ENCODE measurements at regions not wholly inside any gene's neighbourhood (a gene's known extent, or its start where the extent isn't known, plus 50 kb on each side); places are given as distances from the start of the nearest gene placed in this dataset.

DNA sequence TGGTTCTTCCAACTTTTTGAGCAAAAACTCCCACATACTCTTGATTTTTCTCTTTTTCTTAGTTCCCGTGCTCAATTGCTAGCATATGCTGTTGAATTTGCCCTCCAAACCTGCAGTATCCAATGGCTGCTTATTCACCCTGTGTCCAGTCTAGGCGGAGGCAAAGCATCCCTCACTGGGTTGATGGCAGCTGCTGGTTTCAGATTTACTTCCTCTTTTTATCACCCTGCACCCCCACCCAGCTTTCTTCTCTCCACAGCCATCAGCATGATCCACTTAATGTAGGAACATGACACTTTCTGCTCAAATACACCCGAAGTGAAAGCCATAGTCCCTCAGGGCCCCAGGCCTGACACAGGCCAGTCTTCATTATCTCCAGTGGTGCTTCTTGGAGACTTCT is 87.6 kb upstream of the ADARB2 start:
- WGBS, 4 donors, result 51 to 70% (median 67%) methylated on average over 3 of the region's 3 CpGs
- DNase-seq, result no peak
- H3K27me3 ChIP-seq, result peaks cover 0 to 3% (median 0%) of the 10 kb centered on the region in 9 donors

DNA sequence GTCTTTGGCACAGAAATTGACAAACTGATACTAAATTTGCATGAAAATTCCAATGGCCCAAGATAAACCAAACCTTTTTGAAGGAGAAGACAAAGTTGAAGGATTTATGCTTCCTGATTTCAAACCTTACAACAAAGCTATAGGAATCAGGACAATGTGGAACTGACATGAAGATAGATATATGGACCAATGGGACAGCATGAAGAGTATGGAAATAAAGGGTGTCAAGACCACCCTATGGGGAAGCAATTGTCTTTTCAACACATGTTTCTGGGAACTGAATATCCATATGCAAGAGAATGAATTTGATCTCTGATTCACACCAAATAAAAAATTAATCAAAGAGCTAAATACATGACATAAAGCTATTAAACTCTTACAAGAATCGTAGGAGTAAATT is 77.2 kb upstream of the ADARB2 start:
- WGBS, 4 donors, result 74 to 88% (median 79%) methylated on average over 1 of the region's 1 CpG
- no peaks in the 10 kb centered on the region for H3K27me3 ChIP-seq
- H3K4me1 ChIP-seq, result no peaks in the 10 kb centered on the region
- peaks cover 0 to 43% (median 9%) of the 10 kb centered on the region in 12 donors for H3K9me3 ChIP-seq
- H3K4me3 ChIP-seq, result no peak overlapping the region
- intact Hi-C loops (cut with DNase I), result no loop called here
- no peak for TF ChIP-seq POLR2A (IDR thresholded peaks at IDR 0.05)
- TF ChIP-seq, protein P1, sequence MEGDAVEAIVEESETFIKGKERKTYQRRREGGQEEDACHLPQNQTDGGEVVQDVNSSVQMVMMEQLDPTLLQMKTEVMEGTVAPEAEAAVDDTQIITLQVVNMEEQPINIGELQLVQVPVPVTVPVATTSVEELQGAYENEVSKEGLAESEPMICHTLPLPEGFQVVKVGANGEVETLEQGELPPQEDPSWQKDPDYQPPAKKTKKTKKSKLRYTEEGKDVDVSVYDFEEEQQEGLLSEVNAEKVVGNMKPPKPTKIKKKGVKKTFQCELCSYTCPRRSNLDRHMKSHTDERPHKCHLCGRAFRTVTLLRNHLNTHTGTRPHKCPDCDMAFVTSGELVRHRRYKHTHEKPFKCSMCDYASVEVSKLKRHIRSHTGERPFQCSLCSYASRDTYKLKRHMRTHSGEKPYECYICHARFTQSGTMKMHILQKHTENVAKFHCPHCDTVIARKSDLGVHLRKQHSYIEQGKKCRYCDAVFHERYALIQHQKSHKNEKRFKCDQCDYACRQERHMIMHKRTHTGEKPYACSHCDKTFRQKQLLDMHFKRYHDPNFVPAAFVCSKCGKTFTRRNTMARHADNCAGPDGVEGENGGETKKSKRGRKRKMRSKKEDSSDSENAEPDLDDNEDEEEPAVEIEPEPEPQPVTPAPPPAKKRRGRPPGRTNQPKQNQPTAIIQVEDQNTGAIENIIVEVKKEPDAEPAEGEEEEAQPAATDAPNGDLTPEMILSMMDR (IDR thresholded peaks at IDR 0.05), result no peak
- no peak overlapping the region for H3K27ac ChIP-seq
- no peaks in the 10 kb centered on the region for H3K36me3 ChIP-seq
- ATAC-seq, result no peak
- no peak for DNase-seq

More for the DNA sequence above, 87.6 kb upstream of the ADARB2 start:
- Histone ChIP-seq H3K9me3 (peaks cover 0 to 18% (median 0%) of the 10 kb centered on the region in 12 donors), H3K36me3 (no peaks in the 10 kb centered on the region), H3K4me3 (no peak overlapping the region), H3K4me1 (no peaks in the 10 kb centered on the region), H3K27ac (no peak overlapping the region)
- intact Hi-C loops (cut with DNase I), result no loop called here
- ATAC-seq, result no peak
- TF ChIP-seq, protein P1 (IDR thresholded peaks at IDR 0.05), result no peak
- no peak for TF ChIP-seq POLR2A (IDR thresholded peaks at IDR 0.05)

DNA sequence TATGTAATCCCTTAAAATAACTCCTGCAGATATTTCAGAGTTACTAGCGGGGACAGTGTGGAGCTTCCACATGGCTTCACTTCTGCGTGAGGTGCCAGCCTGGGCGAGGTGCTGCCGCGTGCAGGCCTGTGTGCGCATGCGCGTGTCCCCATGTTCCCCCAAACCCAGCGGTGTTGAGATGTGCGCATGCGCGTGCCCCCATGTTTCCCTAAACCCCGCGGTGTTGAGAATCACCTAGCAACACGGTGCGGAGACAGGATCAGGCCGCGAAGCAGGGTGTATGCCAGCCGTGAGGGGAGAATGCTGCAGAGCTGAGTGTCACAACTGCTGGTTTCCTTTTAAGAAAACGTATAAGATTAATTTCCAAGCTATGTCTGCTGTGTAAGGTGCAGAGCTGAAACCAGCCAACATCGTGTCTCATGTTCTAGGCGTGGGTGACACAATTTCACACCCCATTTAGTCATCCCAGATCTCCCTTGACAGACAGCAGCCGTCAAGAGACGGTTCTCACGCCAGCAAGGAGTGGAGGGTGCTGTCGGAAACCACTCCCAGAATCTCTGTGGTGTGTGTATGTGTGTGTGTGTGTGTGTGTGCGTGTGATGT is 71.9 kb upstream of the ADARB2 start:
- WGBS, 4 donors, result 81 to 86% (median 84%) methylated on average over 27 of the region's 27 CpGs
- Histone ChIP-seq H3K36me3 (no peaks in the 10 kb centered on the region), H3K27ac (no peak overlapping the region), H3K4me1 (no peaks in the 10 kb centered on the region), H3K27me3 (no peaks in the 10 kb centered on the region), H3K4me3 (no peak overlapping the region), H3K9me3 (peaks cover 0 to 3% (median 0%) of the 10 kb centered on the region in 12 donors)
- ATAC-seq (peak in 1 of 4 donors; percentile 16), DNase-seq (no peak)
- intact Hi-C loops (cut with DNase I), result no loop called here
- TF ChIP-seq POLR2A (IDR thresholded peaks at IDR 0.05), result no peak
- TF ChIP-seq, protein P1 (IDR thresholded peaks at IDR 0.05), result no peak

DNA sequence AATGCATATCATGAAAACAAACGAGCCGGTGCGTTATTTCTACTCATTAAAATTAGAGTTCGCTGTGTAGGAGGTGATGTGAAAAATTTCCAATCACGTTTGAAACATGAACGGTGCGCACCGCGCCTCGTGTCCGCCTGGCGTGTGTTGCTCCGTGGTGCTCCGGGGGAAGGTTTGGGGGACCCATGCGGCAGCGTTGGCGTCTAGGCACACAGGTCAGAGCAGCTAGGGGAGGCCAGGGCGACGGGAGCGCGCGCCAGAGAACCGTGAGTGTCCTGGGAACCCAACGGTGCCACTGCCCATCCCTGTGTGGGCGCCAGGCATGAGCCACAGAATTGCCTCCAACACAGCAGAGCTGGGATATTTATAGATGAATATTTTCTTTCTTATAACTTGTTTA is 70.6 kb upstream of the ADARB2 start:
- H3K9me3 ChIP-seq, result no peaks in the 10 kb centered on the region
- intact Hi-C loops (cut with DNase I), result no loop called here
- H3K36me3 ChIP-seq, result no peaks in the 10 kb centered on the region
- no peak overlapping the region for H3K4me3 ChIP-seq
- ATAC-seq (no peak), DNase-seq (no peak)
- TF ChIP-seq POLR2A (IDR thresholded peaks at IDR 0.05), result no peak
- TF ChIP-seq, protein P1 (IDR thresholded peaks at IDR 0.05), result no peak
- no peaks in the 10 kb centered on the region for H3K27me3 ChIP-seq
- no peaks in the 10 kb centered on the region for H3K4me1 ChIP-seq
- WGBS, 4 donors, result 88 to 90% (median 88%) methylated on average over 25 of the region's 25 CpGs
- H3K27ac ChIP-seq, result no peak overlapping the region
